MCF 10A (cell line): ENCODE measurements at regions not wholly inside any gene's neighbourhood (a gene's known extent, or its start where the extent isn't known, plus 50 kb on each side); places are given as distances from the start of the nearest gene placed in this dataset.

ENCODE experiments used
- BruUV-seq: library from RNA; stranded (reverse); fragments of 400-500 nt; replicated peaks from 2 replicates; lab custom pipeline; 2021; lab: Mats Ljungman, UMichigan
- CTCF ChIA-PET: fragments of 300-600 bp; sonication (Branson Sonifier 250); formaldehyde crosslinking; extraction: SDS; loops from one replicate; lab custom pipeline; 2021; ENCODE audit warnings: antibody characterized with exemption, inconsistent platforms; lab: Yijun Ruan, JAX
- POLR2A ChIA-PET: fragments of 300-600, 350-650 bp; sonication (Branson Sonifier 250); formaldehyde crosslinking; extraction: SDS; loops from one replicate; lab custom pipeline; 2020; ENCODE audit warnings: antibody characterized with exemption, inconsistent platforms; lab: Yijun Ruan, JAX
- DNase-seq: peaks from one replicate; pipeline ENCODE4 v3.0.0-alpha.2; 2018; ENCODE audit not compliant: unreplicated experiment
- H3K27ac Mint-ChIP-seq: one replicate; pipeline ENCODE4 v1.8.0; 2022; ENCODE audit warnings: mild to moderate bottlenecking, low read depth, mixed read lengths; ENCODE audit not compliant: unreplicated experiment
- H3K27me3 Mint-ChIP-seq: one replicate; pipeline ENCODE4 v1.8.0; 2022; ENCODE audit warnings: mixed read lengths; ENCODE audit not compliant: insufficient read depth, unreplicated experiment
- H3K36me3 Mint-ChIP-seq: one replicate; pipeline ENCODE4 v1.8.0; 2022; ENCODE audit warnings: mild to moderate bottlenecking, moderate library complexity, mixed read lengths; ENCODE audit not compliant: insufficient read depth, unreplicated experiment
- H3K4me1 Mint-ChIP-seq: one replicate; pipeline ENCODE4 v1.8.0; 2022; ENCODE audit warnings: mixed read lengths; ENCODE audit not compliant: insufficient read depth, unreplicated experiment
- H3K4me3 Mint-ChIP-seq: one replicate; pipeline ENCODE4 v1.8.0; 2022; ENCODE audit warnings: mild to moderate bottlenecking, moderate library complexity, mixed read lengths; ENCODE audit not compliant: unreplicated experiment
- H3K9me3 Mint-ChIP-seq: one replicate; pipeline ENCODE4 v1.8.0; 2022; ENCODE audit warnings: mixed read lengths; ENCODE audit not compliant: unreplicated experiment
- intact Hi-C: fragments of 100-400 bp; cut with micrococcal nuclease; formaldehyde crosslinking; loops from 2 replicates; pipeline ENCODE4 v1.14.1; 2022
- TF ChIP-seq, protein P1 (sequence below): fragments of 200-600 bp; IDR thresholded peaks from one replicate; pipeline ENCODE4 v1.8.0; 2022; ENCODE audit warnings: antibody characterized with exemption, mild to moderate bottlenecking; ENCODE audit not compliant: unreplicated experiment

DNA sequence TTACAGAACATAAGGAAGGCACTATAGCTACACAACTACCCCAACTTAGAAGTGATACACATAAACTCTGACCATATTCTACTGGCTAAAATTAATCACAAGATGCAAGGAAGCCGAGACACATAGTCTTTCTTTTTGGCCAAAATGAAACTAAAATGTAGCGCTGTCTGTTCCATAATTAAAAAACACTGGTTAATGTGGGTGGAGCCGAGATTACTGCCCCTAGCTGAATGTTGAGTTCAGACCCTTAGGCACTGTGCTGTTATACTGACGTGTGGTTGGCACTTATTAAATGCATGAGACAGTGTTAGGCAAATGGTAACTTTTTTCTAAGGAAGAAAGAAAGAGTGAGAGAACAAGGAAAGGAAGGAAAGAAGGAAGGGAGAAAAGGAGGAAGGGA, 254.6 kb upstream of the RND3 start:
- TF ChIP-seq, protein P1, sequence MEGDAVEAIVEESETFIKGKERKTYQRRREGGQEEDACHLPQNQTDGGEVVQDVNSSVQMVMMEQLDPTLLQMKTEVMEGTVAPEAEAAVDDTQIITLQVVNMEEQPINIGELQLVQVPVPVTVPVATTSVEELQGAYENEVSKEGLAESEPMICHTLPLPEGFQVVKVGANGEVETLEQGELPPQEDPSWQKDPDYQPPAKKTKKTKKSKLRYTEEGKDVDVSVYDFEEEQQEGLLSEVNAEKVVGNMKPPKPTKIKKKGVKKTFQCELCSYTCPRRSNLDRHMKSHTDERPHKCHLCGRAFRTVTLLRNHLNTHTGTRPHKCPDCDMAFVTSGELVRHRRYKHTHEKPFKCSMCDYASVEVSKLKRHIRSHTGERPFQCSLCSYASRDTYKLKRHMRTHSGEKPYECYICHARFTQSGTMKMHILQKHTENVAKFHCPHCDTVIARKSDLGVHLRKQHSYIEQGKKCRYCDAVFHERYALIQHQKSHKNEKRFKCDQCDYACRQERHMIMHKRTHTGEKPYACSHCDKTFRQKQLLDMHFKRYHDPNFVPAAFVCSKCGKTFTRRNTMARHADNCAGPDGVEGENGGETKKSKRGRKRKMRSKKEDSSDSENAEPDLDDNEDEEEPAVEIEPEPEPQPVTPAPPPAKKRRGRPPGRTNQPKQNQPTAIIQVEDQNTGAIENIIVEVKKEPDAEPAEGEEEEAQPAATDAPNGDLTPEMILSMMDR = no peak
- H3K27me3 Mint-ChIP-seq = no peaks in the 10 kb centered on the region
- no peak for DNase-seq
- H3K4me1 Mint-ChIP-seq = no peaks in the 10 kb centered on the region
- ChIA-PET POLR2A (interaction anchor here (0.6 kb wide), 1 partner anchor 884 kb away, joined by 5 read pairs; no protein-coding TSS in a partner anchor), CTCF (interaction anchor here (0.7 to 1.2 kb wide), 2 partner anchors 9 to 194 kb away, joined by 3 to 5 read pairs; no protein-coding TSS in a partner anchor)
- intact Hi-C loops = no loop called here
- H3K27ac Mint-ChIP-seq = no peak overlapping the region
- no TSS peak for BruUV-seq
- H3K9me3 Mint-ChIP-seq = no peaks in the 10 kb centered on the region
- H3K4me3 Mint-ChIP-seq = no peak overlapping the region
- H3K36me3 Mint-ChIP-seq = no peaks in the 10 kb centered on the region

DNA sequence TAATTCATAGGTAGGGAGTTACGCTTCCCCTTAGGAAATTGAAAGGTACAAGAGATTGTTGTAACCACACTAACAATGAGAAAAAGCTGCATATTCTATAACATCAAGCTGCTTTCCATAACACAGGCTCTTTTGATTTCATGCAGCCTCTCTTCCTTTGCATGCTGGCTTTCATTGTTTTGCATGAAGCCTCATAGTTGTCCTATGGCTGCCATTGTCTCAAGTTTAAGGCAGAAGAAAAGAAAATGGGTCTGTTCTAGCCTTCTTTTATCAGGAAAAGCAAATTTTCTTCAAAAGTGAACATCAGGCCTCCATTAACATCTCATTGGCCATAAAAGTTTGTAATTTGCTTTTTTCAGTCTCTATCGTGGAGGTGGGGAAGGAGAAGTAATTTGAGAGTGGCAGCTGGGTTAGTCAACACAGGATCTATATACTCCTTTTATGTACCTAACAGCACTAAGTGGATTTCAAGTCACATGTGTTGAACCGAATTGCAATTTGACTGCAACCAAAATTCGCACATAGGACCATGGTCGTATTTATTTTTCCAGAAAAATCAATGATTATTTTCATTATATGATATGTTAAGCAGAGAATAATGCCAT, 248.5 kb upstream of the RND3 start:
- ChIA-PET POLR2A (no interaction called here), CTCF (interaction anchor here (0.7 kb wide), 1 partner anchor 12 kb away, joined by 3 read pairs; no protein-coding TSS in a partner anchor)
- TF ChIP-seq, protein P1 = no peak
- intact Hi-C loops = no loop called here
- Mint-ChIP-seq H3K4me1 (no peaks in the 10 kb centered on the region), H3K4me3 (no peak overlapping the region), H3K27me3 (no peaks in the 10 kb centered on the region), H3K27ac (no peak overlapping the region), H3K36me3 (no peaks in the 10 kb centered on the region), H3K9me3 (no peaks in the 10 kb centered on the region)
- BruUV-seq = no TSS peak
- DNase-seq = no peak

DNA sequence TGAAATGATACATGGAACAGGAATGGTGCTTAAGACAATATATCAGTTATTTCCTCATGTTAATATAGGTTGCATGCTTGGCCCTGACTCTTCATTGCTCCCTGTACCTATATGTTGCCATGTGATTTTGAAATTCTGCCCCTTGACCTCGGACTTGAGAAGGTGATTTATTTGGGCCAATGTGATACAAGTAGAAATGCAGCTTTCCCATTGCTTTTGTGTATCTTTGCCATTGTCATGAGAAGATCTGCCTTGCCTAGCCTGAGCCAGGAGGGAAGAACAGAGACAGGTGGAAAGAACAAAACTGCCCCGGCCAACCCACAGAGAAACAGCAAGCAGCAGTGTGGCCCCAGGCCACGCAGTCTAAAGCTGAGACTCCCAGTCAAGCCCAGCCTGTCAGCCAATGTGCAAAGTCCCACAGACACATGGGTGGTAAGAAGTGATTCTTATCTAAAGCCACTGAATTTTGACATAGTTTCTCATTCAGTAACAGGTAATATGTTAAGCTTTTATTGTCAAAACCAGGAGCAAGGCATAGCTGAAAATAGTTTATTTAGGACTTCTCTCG, 245.7 kb upstream of the RND3 start:
- Mint-ChIP-seq H3K27ac (no peak overlapping the region), H3K4me1 (no peaks in the 10 kb centered on the region), H3K36me3 (peaks cover 5% of the 10 kb centered on the region), H3K27me3 (no peaks in the 10 kb centered on the region), H3K4me3 (no peak overlapping the region), H3K9me3 (no peaks in the 10 kb centered on the region)
- POLR2A ChIA-PET = interaction anchor here (1.0 kb wide), 1 partner anchor 1137 kb away, joined by 3 read pairs; no protein-coding TSS in a partner anchor
- intact Hi-C loops = no loop called here
- DNase-seq = no peak
- TF ChIP-seq, protein P1 = no peak
- BruUV-seq = no TSS peak
- CTCF ChIA-PET = interaction anchor here (0.7 to 1.2 kb wide), 3 partner anchors 8 to 548 kb away, joined by 3 to 4 read pairs (median 3); no protein-coding TSS in a partner anchor

DNA sequence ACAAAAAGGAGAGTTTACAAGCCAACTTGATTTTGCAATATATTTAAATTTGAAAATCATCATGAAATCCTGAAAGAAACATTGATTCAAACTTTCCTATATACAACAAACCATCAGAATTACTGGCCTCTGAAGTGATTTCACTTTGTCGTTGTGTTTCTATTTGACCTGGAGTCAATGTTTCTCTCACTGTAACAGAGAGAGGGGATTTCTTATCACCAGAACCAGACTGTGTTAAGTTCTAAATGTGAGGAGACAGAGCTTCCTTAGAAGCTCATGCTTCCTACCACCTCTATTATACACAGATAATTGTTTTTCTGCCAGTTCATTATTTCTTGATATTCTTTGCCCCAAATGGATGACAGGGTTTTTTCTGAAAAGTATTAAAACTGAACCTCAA, 245.0 kb upstream of the RND3 start:
- DNase-seq = no peak
- ChIA-PET CTCF (interaction anchor here (1.2 kb wide), 1 partner anchor 9 kb away, joined by 3 read pairs; no protein-coding TSS in a partner anchor), POLR2A (interaction anchor here (1.0 kb wide), 1 partner anchor 1137 kb away, joined by 3 read pairs; no protein-coding TSS in a partner anchor)
- no TSS peak for BruUV-seq
- intact Hi-C loops = no loop called here
- no peak overlapping the region for H3K4me3 Mint-ChIP-seq
- no peaks in the 10 kb centered on the region for H3K4me1 Mint-ChIP-seq
- peaks cover 5% of the 10 kb centered on the region for H3K36me3 Mint-ChIP-seq
- TF ChIP-seq, protein P1 = no peak
- H3K27ac Mint-ChIP-seq = no peak overlapping the region
- no peaks in the 10 kb centered on the region for H3K27me3 Mint-ChIP-seq
- no peaks in the 10 kb centered on the region for H3K9me3 Mint-ChIP-seq
